Activated CD4-positive, alpha-beta memory T cell treated with anti-CD3 and anti-CD28 coated beads, Interleukin-2, amount 10 ng/mL, durations not matched to agents 7 days and 5 days (primary cell): ENCODE measurements at regions not wholly inside any gene's neighbourhood (a gene's known extent, or its start where the extent isn't known, plus 50 kb on each side); places are given as distances from the start of the nearest gene placed in this dataset.

Source experiments
- CTCF ChIA-PET: fragments of 350-600 bp; sonication (Branson Sonifier 250); formaldehyde crosslinking; loops from one replicate; lab custom pipeline; 2021; ENCODE audit warnings: antibody characterized with exemption, inconsistent platforms; lab: Charles Lee
- POLR2A ChIA-PET: fragments of 350-600 bp; sonication (Branson Sonifier 250); formaldehyde crosslinking; loops from one replicate; lab custom pipeline; 2021; ENCODE audit warnings: antibody characterized with exemption; lab: Charles Lee
- DNase-seq: peaks from one replicate; pipeline ENCODE4 v3.0.0-alpha.2; 2020
- H3K27ac Mint-ChIP-seq: one replicate; pipeline ENCODE4 v1.8.0; 2021; ENCODE audit warnings: mild to moderate bottlenecking, mixed read lengths
- H3K27me3 Mint-ChIP-seq: one replicate; pipeline ENCODE4 v1.8.0; 2021; ENCODE audit warnings: mixed read lengths
- H3K36me3 Mint-ChIP-seq: one replicate; pipeline ENCODE4 v1.8.0; 2021; ENCODE audit warnings: low read depth, mixed read lengths
- H3K4me1 Mint-ChIP-seq: one replicate; pipeline ENCODE4 v1.8.0; 2021; ENCODE audit warnings: mixed read lengths
- H3K4me3 Mint-ChIP-seq: one replicate; pipeline ENCODE4 v1.8.0; 2021; ENCODE audit warnings: mild to moderate bottlenecking, mixed read lengths
- H3K9me3 Mint-ChIP-seq: one replicate; pipeline ENCODE4 v1.8.0; 2021; ENCODE audit warnings: mixed read lengths

DNA sequence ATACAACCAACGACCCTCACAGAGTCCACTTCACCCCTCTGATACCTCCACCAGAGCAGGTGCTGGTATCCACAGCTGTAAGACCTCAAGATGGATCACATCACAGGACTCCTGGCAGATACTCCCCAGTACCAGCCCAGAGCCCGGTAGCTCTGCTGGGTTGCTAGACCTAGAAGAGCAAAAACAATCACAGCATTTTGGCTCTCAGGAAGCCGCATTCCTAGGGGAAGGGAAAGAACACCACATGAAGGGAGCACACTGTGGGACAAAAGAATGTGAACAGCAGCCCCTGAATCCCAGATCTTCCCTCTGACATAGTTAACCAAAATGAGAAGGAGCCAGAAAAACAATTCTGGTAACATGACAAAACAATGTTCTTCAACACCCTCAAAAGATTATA is 303.1 kb upstream of the GRIA3 start:
- Mint-ChIP-seq H3K27me3 (no peaks in the 10 kb centered on the region), H3K9me3 (no peaks in the 10 kb centered on the region)

DNA sequence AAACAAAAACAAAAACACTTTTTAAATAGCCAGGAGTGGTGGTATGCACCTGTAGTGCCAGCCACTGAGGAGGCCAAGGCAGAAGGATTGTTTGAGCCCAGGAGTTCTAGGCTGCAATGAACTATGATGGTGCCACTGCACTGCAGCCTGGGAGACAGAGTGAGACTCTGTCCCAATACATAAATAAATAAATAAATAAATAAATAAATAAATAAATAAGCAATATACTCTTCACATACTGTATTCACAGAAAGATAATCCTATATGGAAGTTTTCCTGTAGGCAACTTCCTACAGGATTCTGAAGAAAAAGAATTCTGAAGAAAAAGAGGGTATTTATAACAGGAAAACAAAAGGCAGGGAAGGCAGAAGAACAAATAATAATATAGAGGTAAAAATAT is 293.3 kb upstream of the GRIA3 start:
- ChIA-PET CTCF (no interaction called here), POLR2A (no interaction called here)
- Mint-ChIP-seq H3K4me1 (no peaks in the 10 kb centered on the region), H3K27me3 (no peaks in the 10 kb centered on the region), H3K4me3 (no peak overlapping the region), H3K27ac (no peak overlapping the region), H3K36me3 (no peaks in the 10 kb centered on the region), H3K9me3 (no peaks in the 10 kb centered on the region)
- DNase-seq, result no peak

More for the DNA sequence above, 303.1 kb upstream of the GRIA3 start:
- Mint-ChIP-seq H3K27ac (no peak overlapping the region), H3K4me3 (no peak overlapping the region), H3K4me1 (no peaks in the 10 kb centered on the region), H3K36me3 (no peaks in the 10 kb centered on the region)
- DNase-seq, result no peak
- ChIA-PET POLR2A (no interaction called here), CTCF (no interaction called here)

DNA sequence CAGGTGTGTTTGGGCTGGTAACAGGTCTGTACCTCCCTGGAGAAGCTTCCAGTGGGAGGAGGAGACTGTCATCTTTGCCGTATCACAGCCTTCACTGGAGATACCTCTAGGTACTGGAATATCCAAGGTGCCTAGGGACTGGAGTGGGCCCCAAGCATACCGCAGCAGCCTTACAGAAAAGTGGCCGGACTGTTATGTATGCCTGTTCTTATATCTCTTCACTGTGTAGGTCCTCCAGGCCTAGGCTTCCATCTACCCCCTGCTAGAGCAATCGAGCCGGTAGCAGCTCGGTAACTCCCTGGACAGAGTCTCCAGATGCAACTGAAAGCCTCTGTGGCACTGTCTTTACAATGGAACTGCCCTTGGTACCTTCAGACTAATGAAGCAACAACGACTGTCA is 277.4 kb upstream of the GRIA3 start:
- H3K9me3 Mint-ChIP-seq, result no peaks in the 10 kb centered on the region
- no peaks in the 10 kb centered on the region for H3K4me1 Mint-ChIP-seq
- ChIA-PET CTCF (no interaction called here), POLR2A (no interaction called here)
- no peak for DNase-seq
- H3K27ac Mint-ChIP-seq, result no peak overlapping the region
- no peaks in the 10 kb centered on the region for H3K27me3 Mint-ChIP-seq
- no peaks in the 10 kb centered on the region for H3K36me3 Mint-ChIP-seq
- no peak overlapping the region for H3K4me3 Mint-ChIP-seq

DNA sequence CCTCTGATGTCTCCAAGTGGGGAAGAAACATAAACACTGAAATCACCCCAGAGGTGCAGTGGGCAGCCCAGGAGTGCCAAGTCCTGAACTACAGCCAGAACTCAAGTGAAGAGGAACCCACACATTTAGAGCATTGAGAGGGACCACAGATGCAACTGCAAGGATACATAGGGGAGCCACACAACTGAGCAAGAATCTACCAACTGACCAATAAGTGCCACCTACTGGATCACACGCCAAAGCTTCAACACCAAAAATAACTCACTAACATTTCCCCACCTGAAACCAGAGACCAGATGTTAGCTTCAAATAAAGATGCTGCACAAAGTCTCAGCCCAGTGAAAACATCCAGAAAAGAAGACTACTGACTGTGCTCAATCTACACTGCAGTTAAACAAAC is 276.7 kb upstream of the GRIA3 start:
- Mint-ChIP-seq H3K4me3 (no peak overlapping the region), H3K4me1 (no peaks in the 10 kb centered on the region), H3K36me3 (no peaks in the 10 kb centered on the region), H3K9me3 (no peaks in the 10 kb centered on the region), H3K27me3 (no peaks in the 10 kb centered on the region), H3K27ac (no peak overlapping the region)
- no peak for DNase-seq
- ChIA-PET CTCF (no interaction called here), POLR2A (no interaction called here)

DNA sequence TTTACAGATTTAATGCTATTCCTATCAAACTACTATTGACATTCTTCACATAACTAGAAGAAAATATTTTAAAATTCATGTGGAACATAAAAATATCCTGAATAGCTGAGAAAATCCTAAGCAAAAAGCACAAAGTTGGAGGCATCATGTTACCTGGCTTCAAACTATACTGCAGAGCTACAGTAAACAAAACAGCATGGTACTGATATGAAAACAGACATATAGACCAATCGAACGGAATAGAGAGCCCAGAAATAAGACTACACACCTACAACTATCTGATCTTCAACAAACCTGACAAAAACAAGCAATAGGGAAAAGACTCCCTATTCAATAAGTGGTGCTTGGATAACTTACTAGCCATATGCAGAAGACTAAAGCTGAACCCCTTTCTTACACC is 273.4 kb upstream of the GRIA3 start:
- H3K36me3 Mint-ChIP-seq, result no peaks in the 10 kb centered on the region
- ChIA-PET CTCF (no interaction called here), POLR2A (no interaction called here)
- DNase-seq, result no peak
- no peaks in the 10 kb centered on the region for H3K27me3 Mint-ChIP-seq
- no peaks in the 10 kb centered on the region for H3K4me1 Mint-ChIP-seq
- H3K9me3 Mint-ChIP-seq, result peaks cover 2% of the 10 kb centered on the region
- H3K27ac Mint-ChIP-seq, result no peak overlapping the region
- no peak overlapping the region for H3K4me3 Mint-ChIP-seq

DNA sequence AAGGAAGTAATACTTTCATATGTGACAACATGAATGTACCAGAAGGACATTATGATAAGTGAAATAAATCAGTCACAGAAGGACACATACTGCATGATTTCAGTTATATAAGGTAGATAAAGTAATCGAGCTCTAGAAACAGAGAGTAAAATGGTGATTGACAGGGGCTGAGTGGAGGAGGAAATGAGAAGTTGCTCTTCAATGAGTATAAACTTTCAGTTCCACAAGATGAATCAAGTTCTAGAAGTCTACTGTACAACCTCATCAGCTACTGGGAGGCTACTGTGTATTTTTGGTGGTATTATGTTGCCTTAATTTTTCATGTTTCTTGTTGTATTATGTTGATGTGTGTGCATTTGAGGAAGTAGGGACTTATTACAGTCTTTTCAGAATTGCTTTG is 270.9 kb upstream of the GRIA3 start:
- no peaks in the 10 kb centered on the region for H3K4me1 Mint-ChIP-seq
- DNase-seq, result no peak
- H3K9me3 Mint-ChIP-seq, result peaks cover 2% of the 10 kb centered on the region
- no peaks in the 10 kb centered on the region for H3K27me3 Mint-ChIP-seq
- no peaks in the 10 kb centered on the region for H3K36me3 Mint-ChIP-seq
- no peak overlapping the region for H3K27ac Mint-ChIP-seq
- no peak overlapping the region for H3K4me3 Mint-ChIP-seq
- ChIA-PET CTCF (no interaction called here), POLR2A (no interaction called here)

DNA sequence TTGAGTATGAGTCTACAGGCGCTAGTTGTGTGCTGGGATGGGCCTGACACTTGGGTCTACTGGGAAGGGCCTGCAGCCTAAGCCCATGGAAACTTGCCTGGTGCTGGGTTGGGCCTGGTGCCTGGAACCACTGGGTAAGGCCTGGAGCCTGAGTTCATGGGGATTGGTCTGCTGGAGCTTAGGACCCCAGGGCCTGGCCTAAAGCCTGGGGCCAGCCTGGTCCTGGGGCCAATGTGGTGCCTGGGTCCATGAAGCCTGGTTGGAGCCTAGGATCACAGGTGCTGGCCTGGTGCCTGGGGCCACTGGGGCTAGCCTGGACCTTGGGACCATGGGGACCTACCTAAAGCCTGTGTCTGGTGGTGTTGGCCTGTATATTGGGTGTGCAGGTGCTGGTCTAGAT is 270.3 kb upstream of the GRIA3 start:
- CTCF ChIA-PET, result no interaction called here
- POLR2A ChIA-PET, result no interaction called here
- Mint-ChIP-seq H3K27ac (no peak overlapping the region), H3K4me1 (no peaks in the 10 kb centered on the region), H3K36me3 (no peaks in the 10 kb centered on the region), H3K27me3 (no peaks in the 10 kb centered on the region), H3K9me3 (peaks cover 2% of the 10 kb centered on the region), H3K4me3 (no peak overlapping the region)
- no peak for DNase-seq

DNA sequence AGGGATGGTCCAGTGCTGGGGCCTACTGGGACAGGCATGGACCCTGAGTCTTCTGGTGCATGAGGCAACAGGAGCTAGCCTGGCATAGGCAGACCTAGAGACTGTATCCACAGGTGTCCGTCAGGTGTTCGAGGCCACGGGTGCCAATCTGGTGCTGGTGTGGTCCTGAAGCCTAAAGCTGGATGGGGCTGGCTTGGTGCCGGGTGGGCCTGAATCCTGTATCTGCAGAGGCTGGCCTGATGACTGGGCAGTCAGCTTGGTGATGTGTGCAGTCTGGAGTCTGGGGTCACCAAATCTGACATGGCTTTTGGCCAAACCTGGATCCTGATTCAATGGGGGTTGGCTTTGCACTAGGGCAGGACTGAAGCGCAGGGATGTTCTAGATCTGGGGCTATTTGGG is 269.8 kb upstream of the GRIA3 start:
- no peaks in the 10 kb centered on the region for H3K27me3 Mint-ChIP-seq
- H3K4me1 Mint-ChIP-seq, result no peaks in the 10 kb centered on the region
- no peak overlapping the region for H3K27ac Mint-ChIP-seq
- no peaks in the 10 kb centered on the region for H3K36me3 Mint-ChIP-seq
- ChIA-PET CTCF (no interaction called here), POLR2A (no interaction called here)
- H3K4me3 Mint-ChIP-seq, result no peak overlapping the region
- H3K9me3 Mint-ChIP-seq, result peaks cover 2% of the 10 kb centered on the region
- DNase-seq, result no peak

DNA sequence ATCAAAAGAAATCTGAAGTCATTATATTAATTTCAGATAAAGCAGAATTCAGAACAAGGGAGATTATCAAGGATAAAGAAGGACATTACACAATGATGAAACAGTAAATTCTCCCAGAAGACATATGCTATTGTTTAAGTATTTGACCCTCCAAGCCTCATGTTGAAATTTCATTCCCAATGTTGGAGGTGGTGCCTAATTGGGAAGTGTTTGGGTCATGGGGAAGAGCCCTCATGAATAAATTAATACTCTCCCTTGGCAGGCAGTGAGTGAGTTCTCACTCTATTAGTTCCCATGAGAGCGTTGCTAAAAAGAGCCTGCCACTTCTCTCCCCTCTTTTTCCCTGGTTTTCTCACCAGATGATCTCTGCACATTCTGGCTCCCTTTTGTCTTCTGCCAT is 249.9 kb upstream of the GRIA3 start:
- Mint-ChIP-seq H3K4me3 (no peak overlapping the region), H3K4me1 (no peaks in the 10 kb centered on the region), H3K36me3 (no peaks in the 10 kb centered on the region), H3K27me3 (no peaks in the 10 kb centered on the region), H3K27ac (no peak overlapping the region), H3K9me3 (no peaks in the 10 kb centered on the region)
- ChIA-PET CTCF (no interaction called here), POLR2A (no interaction called here)
- DNase-seq, result no peak

DNA sequence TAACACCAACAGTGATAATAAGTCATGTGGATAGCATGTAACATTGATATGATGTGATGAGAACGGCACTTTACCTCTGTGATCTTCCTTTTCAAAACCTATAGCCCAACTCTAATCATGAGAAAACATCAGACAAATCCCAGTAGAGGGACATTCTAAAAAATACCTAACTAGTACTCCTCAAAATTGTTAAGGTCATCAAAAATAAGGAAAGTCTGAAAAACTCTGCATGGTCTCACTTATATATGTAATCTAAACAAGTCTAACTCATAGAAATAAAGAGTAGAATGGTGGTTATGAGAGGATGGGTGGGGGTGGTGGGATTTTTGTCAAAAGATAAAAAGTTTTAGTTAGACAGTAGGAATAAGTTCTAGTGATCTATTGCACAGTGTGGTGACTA is 243.9 kb upstream of the GRIA3 start:
- no peak for DNase-seq
- ChIA-PET POLR2A (no interaction called here), CTCF (no interaction called here)
- no peak overlapping the region for H3K27ac Mint-ChIP-seq
- H3K9me3 Mint-ChIP-seq, result no peaks in the 10 kb centered on the region
- H3K36me3 Mint-ChIP-seq, result no peaks in the 10 kb centered on the region
- no peaks in the 10 kb centered on the region for H3K4me1 Mint-ChIP-seq
- H3K4me3 Mint-ChIP-seq, result no peak overlapping the region
- H3K27me3 Mint-ChIP-seq, result no peaks in the 10 kb centered on the region

DNA sequence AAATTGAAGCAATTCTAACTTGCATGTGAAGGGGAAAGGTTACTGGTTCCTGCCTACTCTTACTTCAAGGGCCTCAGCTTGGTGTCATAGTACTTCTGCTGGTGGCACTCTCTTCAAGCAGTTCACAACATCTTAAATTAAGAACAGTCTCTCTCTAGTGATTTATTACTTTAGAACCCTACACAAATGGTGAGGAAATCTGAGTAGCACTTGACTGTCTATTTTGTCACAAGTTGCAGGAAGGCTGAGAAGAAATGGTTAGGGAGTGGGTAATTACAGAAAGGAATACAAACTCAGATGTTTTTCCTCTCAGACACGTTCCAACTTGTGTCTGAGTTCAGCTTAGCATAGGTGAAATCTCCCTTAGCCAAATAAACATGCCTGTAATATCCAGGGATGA is 242.3 kb upstream of the GRIA3 start:
- Mint-ChIP-seq H3K27ac (no peak overlapping the region), H3K9me3 (no peaks in the 10 kb centered on the region), H3K4me3 (no peak overlapping the region), H3K27me3 (no peaks in the 10 kb centered on the region), H3K4me1 (no peaks in the 10 kb centered on the region), H3K36me3 (no peaks in the 10 kb centered on the region)
- DNase-seq, result no peak
- POLR2A ChIA-PET, result no interaction called here
- CTCF ChIA-PET, result no interaction called here

DNA sequence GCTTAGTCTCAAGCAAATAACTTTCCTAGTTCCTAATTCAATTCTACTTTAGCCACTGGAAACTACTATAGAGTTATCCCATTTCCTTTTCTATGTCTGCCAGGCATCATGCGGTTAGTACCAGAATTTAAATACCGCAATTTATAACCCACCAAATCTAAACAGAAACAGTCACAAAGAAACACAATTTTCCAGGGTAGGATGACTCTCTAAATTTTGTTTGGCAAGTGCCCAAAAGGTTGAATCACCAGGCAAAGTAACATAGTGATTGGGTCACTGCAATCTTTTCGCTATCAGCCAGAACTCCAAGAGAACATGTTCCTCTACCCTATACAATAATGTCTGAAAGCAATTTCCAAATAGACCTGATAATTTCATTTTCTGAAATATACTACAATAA is 240.2 kb upstream of the GRIA3 start:
- Mint-ChIP-seq H3K4me1 (no peaks in the 10 kb centered on the region), H3K27me3 (no peaks in the 10 kb centered on the region), H3K27ac (no peak overlapping the region), H3K4me3 (no peak overlapping the region), H3K36me3 (no peaks in the 10 kb centered on the region), H3K9me3 (no peaks in the 10 kb centered on the region)
- DNase-seq, result no peak
- ChIA-PET CTCF (no interaction called here), POLR2A (no interaction called here)

DNA sequence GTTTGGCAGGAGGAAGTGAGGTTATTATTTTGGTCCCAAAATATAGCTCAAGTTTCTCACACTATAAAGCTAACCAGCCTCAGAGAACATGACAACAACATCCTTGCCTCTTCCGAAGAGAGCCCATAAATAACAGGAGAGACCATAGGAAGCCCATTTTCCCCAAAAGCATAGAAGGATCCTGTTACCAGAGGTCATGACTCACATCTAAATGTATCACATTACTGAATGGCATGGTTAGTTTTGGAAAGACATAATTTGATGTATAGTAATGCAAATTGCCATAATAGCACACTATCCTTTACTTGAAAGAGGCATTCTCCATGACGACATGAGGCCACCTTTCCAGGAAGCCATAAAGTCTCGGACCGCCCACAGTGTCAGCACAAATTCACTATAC is 238.8 kb upstream of the GRIA3 start:
- Mint-ChIP-seq H3K4me1 (no peaks in the 10 kb centered on the region), H3K27me3 (no peaks in the 10 kb centered on the region), H3K36me3 (no peaks in the 10 kb centered on the region), H3K27ac (no peak overlapping the region), H3K4me3 (no peak overlapping the region), H3K9me3 (no peaks in the 10 kb centered on the region)
- CTCF ChIA-PET, result no interaction called here
- POLR2A ChIA-PET, result no interaction called here
- DNase-seq, result no peak

DNA sequence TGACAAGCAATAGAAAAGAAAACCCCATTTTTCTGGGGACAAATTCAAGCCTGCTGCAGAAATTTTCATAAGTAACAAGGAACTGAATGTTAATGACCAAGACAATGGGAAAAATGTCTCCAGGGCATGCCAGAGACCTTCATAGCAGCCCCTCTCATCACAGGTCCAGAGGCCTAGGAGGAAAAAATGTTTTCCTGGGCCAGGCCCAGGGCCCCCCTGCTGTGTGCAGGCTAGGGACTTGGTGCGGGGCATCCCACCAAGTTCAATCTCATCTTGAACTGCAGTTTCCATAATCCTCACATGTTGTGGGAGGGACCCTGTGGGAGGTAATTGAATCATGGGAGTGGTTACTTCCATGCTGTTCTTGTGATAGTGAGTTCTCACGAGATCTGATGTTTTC is 211.5 kb upstream of the GRIA3 start:
- Mint-ChIP-seq H3K27ac (no peak overlapping the region), H3K4me3 (no peak overlapping the region), H3K9me3 (peaks cover 6% of the 10 kb centered on the region), H3K36me3 (no peaks in the 10 kb centered on the region), H3K4me1 (no peaks in the 10 kb centered on the region), H3K27me3 (no peaks in the 10 kb centered on the region)
- no peak for DNase-seq
- POLR2A ChIA-PET, result no interaction called here
- CTCF ChIA-PET, result no interaction called here

DNA sequence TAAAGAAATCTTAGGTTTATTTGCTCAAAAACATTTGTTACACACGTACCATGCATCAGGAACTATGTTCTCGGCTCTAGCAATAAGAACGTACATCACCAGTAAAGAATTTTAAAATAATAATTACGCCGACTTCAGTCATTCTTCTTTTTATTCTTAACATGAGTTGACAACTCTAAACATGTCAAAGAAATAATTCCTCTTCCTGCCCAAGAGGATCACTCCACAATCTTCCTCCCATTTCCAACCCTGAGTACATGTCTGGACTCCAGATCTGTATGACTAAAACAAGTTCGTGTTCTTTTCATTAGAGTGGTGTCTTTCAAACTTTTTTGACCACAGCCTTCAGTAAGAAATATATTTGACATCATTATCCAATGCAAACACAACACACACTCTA is 201.6 kb upstream of the GRIA3 start:
- no peaks in the 10 kb centered on the region for H3K9me3 Mint-ChIP-seq
- H3K27ac Mint-ChIP-seq, result no peak overlapping the region
- H3K4me3 Mint-ChIP-seq, result no peak overlapping the region
- no peaks in the 10 kb centered on the region for H3K36me3 Mint-ChIP-seq
- H3K4me1 Mint-ChIP-seq, result no peaks in the 10 kb centered on the region
- ChIA-PET POLR2A (no interaction called here), CTCF (no interaction called here)
- DNase-seq, result no peak
- no peaks in the 10 kb centered on the region for H3K27me3 Mint-ChIP-seq
